ENCODE measurements at regions not wholly inside any gene's neighbourhood (a gene's known extent, or its start where the extent isn't known, plus 50 kb on each side); places are given as distances from the start of the nearest gene placed in this dataset.

DNA sequence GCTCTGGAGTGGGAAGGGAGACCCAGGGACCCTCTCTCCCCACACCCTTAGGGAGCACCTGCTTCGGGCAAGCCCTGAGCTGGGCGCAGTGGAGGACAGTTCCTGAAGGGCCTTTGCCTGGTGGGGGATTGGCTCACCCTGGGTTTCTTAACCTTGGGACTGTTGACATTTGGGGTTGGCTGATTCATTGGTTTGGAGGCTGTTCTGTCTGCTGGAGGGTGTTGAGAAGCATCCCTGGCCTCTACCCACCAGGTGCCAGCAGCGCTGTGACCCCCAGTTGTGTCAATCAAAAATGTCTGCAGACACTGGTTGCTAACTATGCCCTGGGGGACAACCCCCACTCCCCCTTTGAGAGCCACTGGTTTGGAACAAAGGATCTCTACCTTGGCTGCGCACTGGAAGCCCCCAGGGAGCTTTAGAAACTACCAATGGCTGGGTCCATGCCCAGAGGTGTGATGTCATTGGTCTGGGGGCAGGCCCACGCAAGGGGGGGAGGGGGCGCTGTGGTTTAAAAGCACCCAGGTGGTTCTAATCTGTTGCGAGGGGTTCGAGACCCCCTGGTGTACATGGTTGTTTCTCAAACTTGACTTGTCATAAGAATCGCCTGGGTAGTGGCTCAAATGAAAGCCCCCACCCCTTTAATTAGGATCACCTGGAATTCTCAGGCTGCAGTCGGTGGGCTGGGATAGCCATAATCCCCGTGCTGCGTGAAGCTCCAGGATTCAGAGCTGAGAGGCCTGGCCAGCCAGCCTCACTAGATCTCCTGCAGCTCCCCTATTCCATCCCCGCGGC, 151.9 kb upstream of the GSE1 start:
- Histone ChIP-seq H3K9me3 (ENCODE audit: control insufficient read depth in 1 of 2, low read length in 2 of 2) (no peaks in the 10 kb centered on the region), H3K9ac (ENCODE audit: low read depth in 1 of 2, low read length in 2 of 2) (no peak overlapping the region), H3K4me1 (ENCODE audit: control insufficient read depth in 1 of 2, insufficient read depth in 2 of 2, low read length in 2 of 2) (peaks cover 17 to 22% of the 10 kb centered on the region in 2 donors), H3K4me3 (ENCODE audit: low read depth in 1 of 2, low read length in 2 of 2) (peak overlapping the region in 1 of 2 donors; percentile 51), H3K27me3 (ENCODE audit: control insufficient read depth in 1 of 2, insufficient read depth in 2 of 2, low read length in 2 of 2) (peaks cover 24 to 34% of the 10 kb centered on the region in 2 donors), H3K36me3 (ENCODE audit: control insufficient read depth in 1 of 2, insufficient read depth in 2 of 2, low read length in 2 of 2) (no peaks in the 10 kb centered on the region), H3K27ac (ENCODE audit: low read depth, low read length) (no peak overlapping the region)

- Histone ChIP-seq H3K27ac (ENCODE audit: low read depth, low read length) (no peak overlapping the region), H3K9ac (ENCODE audit: low read depth in 1 of 2, low read length in 2 of 2) (peak overlapping the region in 1 of 2 donors; percentile 4), H3K27me3 (ENCODE audit: control insufficient read depth in 1 of 2, insufficient read depth in 2 of 2, low read length in 2 of 2) (peaks cover 24 to 34% of the 10 kb centered on the region in 2 donors), H3K9me3 (ENCODE audit: control insufficient read depth in 1 of 2, low read length in 2 of 2) (no peaks in the 10 kb centered on the region), H3K4me1 (ENCODE audit: control insufficient read depth in 1 of 2, insufficient read depth in 2 of 2, low read length in 2 of 2) (peaks cover 17 to 22% of the 10 kb centered on the region in 2 donors), H3K36me3 (ENCODE audit: control insufficient read depth in 1 of 2, insufficient read depth in 2 of 2, low read length in 2 of 2) (no peaks in the 10 kb centered on the region), H3K4me3 (ENCODE audit: low read depth in 1 of 2, low read length in 2 of 2) (peak overlapping the region in 1 of 2 donors; percentile 51)
Measured at GRCh38 chr16:85461814-85462713, 151.1 kb upstream of the GSE1 start.

- Histone ChIP-seq H3K36me3 (ENCODE audit: control insufficient read depth in 1 of 2, insufficient read depth in 2 of 2, low read length in 2 of 2) (no peaks in the 10 kb centered on the region), H3K9ac (ENCODE audit: low read depth in 1 of 2, low read length in 2 of 2) (no peak overlapping the region), H3K9me3 (ENCODE audit: control insufficient read depth in 1 of 2, low read length in 2 of 2) (no peaks in the 10 kb centered on the region), H3K4me1 (ENCODE audit: control insufficient read depth in 1 of 2, insufficient read depth in 2 of 2, low read length in 2 of 2) (peaks cover 17 to 22% of the 10 kb centered on the region in 2 donors), H3K27ac (ENCODE audit: low read depth, low read length) (no peak overlapping the region), H3K4me3 (ENCODE audit: low read depth in 1 of 2, low read length in 2 of 2) (no peak overlapping the region), H3K27me3 (ENCODE audit: control insufficient read depth in 1 of 2, insufficient read depth in 2 of 2, low read length in 2 of 2) (peaks cover 24 to 34% of the 10 kb centered on the region in 2 donors)
Measured at GRCh38 chr16:85462714-85463611, 150.2 kb upstream of the GSE1 start.

DNA sequence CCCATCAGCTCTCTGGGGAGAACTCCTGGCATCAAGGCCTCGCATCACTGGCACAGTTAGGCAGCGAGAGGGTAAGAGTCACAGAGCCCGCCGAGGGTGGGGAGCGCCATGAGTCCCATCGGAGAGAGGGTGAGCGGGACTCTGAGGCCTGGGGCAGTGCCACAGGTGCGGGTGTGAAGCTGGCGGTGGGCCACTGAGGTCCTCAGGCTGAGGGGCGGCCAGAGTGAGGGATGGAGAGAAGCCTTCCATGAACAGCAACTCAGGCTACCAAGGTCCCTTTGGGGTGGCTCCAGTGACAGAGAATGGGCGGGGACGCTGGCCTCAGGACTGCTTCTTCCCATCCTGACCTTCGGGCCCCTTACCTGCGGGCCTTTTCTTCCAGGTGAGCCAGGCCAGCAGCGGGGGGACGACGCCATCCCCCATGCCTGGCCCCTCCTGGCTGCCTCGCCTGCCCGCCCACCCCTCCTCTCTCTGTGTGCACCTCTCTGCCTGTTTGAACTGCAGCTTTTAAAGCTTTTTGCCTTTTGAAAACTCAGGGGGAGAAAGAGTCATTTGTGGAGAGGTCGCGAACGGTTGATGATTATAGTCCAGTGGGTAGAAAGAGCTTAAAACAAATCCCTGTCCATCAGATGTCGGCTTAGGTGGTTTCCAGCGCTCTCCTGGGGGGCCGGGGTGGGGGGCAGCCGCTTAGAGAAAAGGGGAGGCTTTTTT, 149.3 kb upstream of the GSE1 start:
- Histone ChIP-seq H3K27ac (ENCODE audit: low read depth, low read length) (no peak overlapping the region), H3K4me1 (ENCODE audit: control insufficient read depth in 1 of 2, insufficient read depth in 2 of 2, low read length in 2 of 2) (peaks cover 17 to 22% of the 10 kb centered on the region in 2 donors), H3K4me3 (ENCODE audit: low read depth in 1 of 2, low read length in 2 of 2) (no peak overlapping the region)

GRCh38 chr16:85464383-85465305, 148.5 kb upstream of the GSE1 start:
- no peaks in the 10 kb centered on the region for H3K36me3 ChIP-seq (ENCODE audit: control insufficient read depth in 1 of 2, insufficient read depth in 2 of 2, low read length in 2 of 2)
- H3K9me3 ChIP-seq (ENCODE audit: control insufficient read depth in 1 of 2, low read length in 2 of 2): no peaks in the 10 kb centered on the region
- no peak overlapping the region for H3K9ac ChIP-seq (ENCODE audit: low read depth in 1 of 2, low read length in 2 of 2)
- peaks cover 17 to 22% of the 10 kb centered on the region in 2 donors for H3K4me1 ChIP-seq (ENCODE audit: control insufficient read depth in 1 of 2, insufficient read depth in 2 of 2, low read length in 2 of 2)
- peaks cover 24 to 28% of the 10 kb centered on the region in 2 donors for H3K27me3 ChIP-seq (ENCODE audit: control insufficient read depth in 1 of 2, insufficient read depth in 2 of 2, low read length in 2 of 2)
- H3K4me3 ChIP-seq (ENCODE audit: low read depth in 1 of 2, low read length in 2 of 2): no peak overlapping the region
- no peak overlapping the region for H3K27ac ChIP-seq (ENCODE audit: low read depth, low read length)

More for the DNA sequence above, 149.3 kb upstream of the GSE1 start:
- no peak overlapping the region for H3K9ac ChIP-seq (ENCODE audit: low read depth in 1 of 2, low read length in 2 of 2)
- H3K27me3 ChIP-seq (ENCODE audit: control insufficient read depth in 1 of 2, insufficient read depth in 2 of 2, low read length in 2 of 2): peaks cover 24 to 34% of the 10 kb centered on the region in 2 donors
- no peaks in the 10 kb centered on the region for H3K9me3 ChIP-seq (ENCODE audit: control insufficient read depth in 1 of 2, low read length in 2 of 2)
- no peaks in the 10 kb centered on the region for H3K36me3 ChIP-seq (ENCODE audit: control insufficient read depth in 1 of 2, insufficient read depth in 2 of 2, low read length in 2 of 2)

DNA sequence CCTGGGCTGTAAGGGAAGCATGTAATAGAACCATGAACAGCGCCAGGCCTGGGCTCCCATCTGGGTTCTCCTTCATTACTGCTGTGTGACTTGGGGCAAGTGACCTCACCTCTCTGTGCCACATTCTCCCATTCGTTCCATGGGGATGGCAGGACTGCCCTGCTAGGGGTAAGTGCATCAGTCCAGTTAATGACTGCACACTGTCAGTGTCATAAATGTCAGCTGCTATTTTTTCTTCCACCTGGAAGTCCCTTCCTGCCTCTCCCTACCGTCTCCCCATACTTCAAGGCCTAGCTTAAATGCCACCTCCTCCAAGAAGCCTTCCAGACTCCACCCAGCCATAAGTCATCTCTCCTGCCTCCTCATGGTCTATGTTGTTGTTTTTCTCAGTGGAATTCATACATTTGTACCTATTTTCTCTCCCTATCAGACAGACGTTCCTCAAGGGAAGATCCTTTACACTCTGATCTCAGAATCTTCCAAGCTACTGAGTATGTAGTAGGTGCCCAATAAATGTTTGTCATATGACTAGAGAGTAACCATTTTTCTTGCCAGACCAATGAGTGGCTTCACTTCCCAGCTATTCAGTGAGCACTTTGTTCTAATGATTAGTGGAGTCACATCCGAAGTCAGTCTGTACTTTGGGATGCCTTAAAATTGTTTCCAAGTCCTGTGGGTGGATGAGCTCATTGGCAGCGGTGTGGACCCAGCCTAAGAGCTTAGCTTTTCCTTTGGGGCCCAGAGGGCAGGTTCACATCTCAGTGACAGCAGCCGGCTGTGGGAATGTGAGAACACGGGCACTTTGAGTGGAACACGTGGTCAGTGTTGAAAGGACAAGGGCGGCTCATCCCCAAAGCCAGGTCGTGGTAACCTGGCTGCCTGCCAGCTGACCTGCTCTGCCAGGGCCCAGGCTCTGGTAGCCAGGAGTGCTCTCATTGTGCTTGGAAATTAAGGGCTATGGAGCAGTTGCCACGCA, 147.5 kb upstream of the GSE1 start:
- Histone ChIP-seq H3K27ac (ENCODE audit: low read depth, low read length) (no peak overlapping the region), H3K27me3 (ENCODE audit: control insufficient read depth in 1 of 2, insufficient read depth in 2 of 2, low read length in 2 of 2) (peaks cover 22 to 28% of the 10 kb centered on the region in 2 donors), H3K4me3 (ENCODE audit: low read depth in 1 of 2, low read length in 2 of 2) (no peak overlapping the region), H3K9ac (ENCODE audit: low read depth in 1 of 2, low read length in 2 of 2) (no peak overlapping the region), H3K36me3 (ENCODE audit: control insufficient read depth in 1 of 2, insufficient read depth in 2 of 2, low read length in 2 of 2) (no peaks in the 10 kb centered on the region), H3K9me3 (ENCODE audit: control insufficient read depth in 1 of 2, low read length in 2 of 2) (no peaks in the 10 kb centered on the region), H3K4me1 (ENCODE audit: control insufficient read depth in 1 of 2, insufficient read depth in 2 of 2, low read length in 2 of 2) (peaks cover 17 to 18% of the 10 kb centered on the region in 2 donors)

GRCh38 chr16:85466304-85466700, 146.8 kb upstream of the GSE1 start:
- Histone ChIP-seq H3K4me1 (ENCODE audit: control insufficient read depth in 1 of 2, insufficient read depth in 2 of 2, low read length in 2 of 2) (peaks cover 10 to 11% of the 10 kb centered on the region in 2 donors), H3K9me3 (ENCODE audit: control insufficient read depth in 1 of 2, low read length in 2 of 2) (no peaks in the 10 kb centered on the region), H3K27me3 (ENCODE audit: control insufficient read depth in 1 of 2, insufficient read depth in 2 of 2, low read length in 2 of 2) (peaks cover 16 to 28% of the 10 kb centered on the region in 2 donors), H3K27ac (ENCODE audit: low read depth, low read length) (no peak overlapping the region), H3K36me3 (ENCODE audit: control insufficient read depth in 1 of 2, insufficient read depth in 2 of 2, low read length in 2 of 2) (no peaks in the 10 kb centered on the region), H3K9ac (ENCODE audit: low read depth in 1 of 2, low read length in 2 of 2) (no peak overlapping the region), H3K4me3 (ENCODE audit: low read depth in 1 of 2, low read length in 2 of 2) (no peak overlapping the region)

GRCh38 chr16:85466989-85467388, 146.1 kb upstream of the GSE1 start:
- Histone ChIP-seq H3K9me3 (ENCODE audit: control insufficient read depth in 1 of 2, low read length in 2 of 2) (no peaks in the 10 kb centered on the region), H3K9ac (ENCODE audit: low read depth in 1 of 2, low read length in 2 of 2) (no peak overlapping the region), H3K27me3 (ENCODE audit: control insufficient read depth in 1 of 2, insufficient read depth in 2 of 2, low read length in 2 of 2) (peaks cover 10 to 23% of the 10 kb centered on the region in 2 donors), H3K4me1 (ENCODE audit: control insufficient read depth in 1 of 2, insufficient read depth in 2 of 2, low read length in 2 of 2) (peaks cover 4% of the 10 kb centered on the region in 2 donors), H3K27ac (ENCODE audit: low read depth, low read length) (no peak overlapping the region), H3K36me3 (ENCODE audit: control insufficient read depth in 1 of 2, insufficient read depth in 2 of 2, low read length in 2 of 2) (no peaks in the 10 kb centered on the region), H3K4me3 (ENCODE audit: low read depth in 1 of 2, low read length in 2 of 2) (no peak overlapping the region)

Data from duodenal mucosa (tissue), 2 donors.